Transverse colon (tissue), 4 donors: ENCODE measurements at regions not wholly inside any gene's neighbourhood (a gene's known extent, or its start where the extent isn't known, plus 50 kb on each side); places are given as distances from the start of the nearest gene placed in this dataset.

ENCODE experiments used
- DNase-seq: peaks from one replicate; pipeline ENCODE4 v3.0.0-alpha.2; 2019
- H3K27ac ChIP-seq, 4 donors: fragments of 200-600 bp; sonication (generic); 2 replicates each; pipeline ENCODE4 v1.5.1; 2016 to 2018; ENCODE audit warnings: inconsistent platforms in 4 of 4
- H3K27me3 ChIP-seq: fragments of 200-600 bp; sonication (generic); 2 replicates; pipeline ENCODE4 v1.5.1; 2017; ENCODE audit warnings: inconsistent platforms
- H3K36me3 ChIP-seq, 4 donors: fragments of 200-600 bp; sonication (generic); 2 replicates each; pipeline ENCODE4 v1.5.1; 2017 to 2019; ENCODE audit warnings: inconsistent platforms in 4 of 4
- H3K4me1 ChIP-seq, 4 donors: fragments of 200-600 bp; sonication (generic); 2 replicates each; pipeline ENCODE4 v1.5.1; 2017 to 2020; ENCODE audit warnings: inconsistent platforms in 4 of 4
- H3K4me3 ChIP-seq, 4 donors: fragments of 200-600 bp; sonication (generic); 1 replicate in 1 of 4; 2 replicates in 3 of 4; pipeline versions ENCODE4 v1.5.1 to v1.6.1; 2017 to 2019; ENCODE audit warnings: inconsistent platforms in 4 of 4
- H3K9me3 ChIP-seq, 2 donors: fragments of 200-600 bp; sonication (generic); 2 replicates each; pipeline ENCODE4 v1.5.1; 2017 to 2019; ENCODE audit warnings: inconsistent platforms in 2 of 2
- EP300 ChIP-seq: sonication (generic); formaldehyde crosslinking; IDR thresholded peaks from one replicate; pipeline ENCODE4 v1.6.1; 2017; ENCODE audit warnings: antibody characterized with exemption, low read depth
- POLR2A ChIP-seq: fragments of 450-650 bp; IDR thresholded peaks from one replicate; pipeline ENCODE4 v1.6.1; 2016; ENCODE audit warnings: antibody characterized with exemption, mild to moderate bottlenecking, moderate library complexity
- POLR2AphosphoS5 ChIP-seq, 3 donors: sonication (generic); formaldehyde crosslinking; IDR thresholded peaks; one replicate each; pipeline ENCODE4 v1.6.1; 2016; ENCODE audit warnings: antibody characterized with exemption in 3 of 3
- WGBS, 2 donors: methylation state at CpG; one replicate each; pipeline ENCODE4 v1.1.5; 2018; ENCODE audit warnings: low coverage in 1 of 2; 5-methylcytosine and 5-hydroxymethylcytosine counted together
- in situ Hi-C, 4 donors: fragments of 200-750 bp; cut with MboI; loops; one replicate each; pipeline versions ENCODE4 v1.15.0 to v1.15.1; 2017; ENCODE audit warnings: low sequenced_read_pairs in 3 of 4, low pct_ligation_motif_present in 1 of 4, low pct_unique_long_range_greater_than_20kb in 1 of 4
- intact Hi-C: fragments of 100-400 bp; cut with DNase I; formaldehyde crosslinking; loops from one replicate; pipeline ENCODE4 v1.15.1; 2023; ENCODE audit warnings: low total_unique reads
- TF ChIP-seq, protein P1 (sequence below), 5 experiments: fragments of 200-600 bp in 3 of 5; fragments of 450-650 bp in 2 of 5; sonication (generic) in 3 of 5; IDR thresholded peaks; 1 replicate in 2 of 5; 2 replicates in 3 of 5; pipeline ENCODE4 v1.5.1; 2016 to 2017; ENCODE audit warnings: antibody characterized with exemption in 5 of 5, inconsistent platforms in 3 of 5, mild to moderate bottlenecking in 2 of 5, moderate library complexity in 1 of 5

DNA sequence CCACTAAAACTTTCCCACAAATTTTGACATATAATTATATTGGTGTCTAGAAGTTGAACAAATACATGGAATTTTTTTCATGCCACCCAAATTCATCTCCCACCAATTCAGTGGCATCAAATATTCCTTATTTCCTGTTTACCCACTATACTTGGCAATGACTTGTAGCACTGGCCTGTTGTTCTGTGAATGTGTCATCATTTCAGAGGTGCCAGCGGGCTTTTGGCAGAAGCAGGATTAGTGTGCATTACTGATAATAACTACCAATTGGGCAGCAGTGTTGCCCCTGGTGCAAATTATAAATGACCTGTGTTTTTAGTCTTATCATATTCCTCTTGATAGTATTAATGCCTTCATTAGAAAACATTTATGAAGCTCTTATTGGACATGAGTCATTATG lies 121.3 kb downstream of the TFAP2B start:
- DNase-seq, result no peak
- in situ Hi-C loops (no loop called here), intact Hi-C loops (no loop called here)
- H3K27me3 ChIP-seq, result no peaks in the 10 kb centered on the region
- H3K27ac ChIP-seq, result no peak overlapping the region
- no peaks in the 10 kb centered on the region for H3K4me1 ChIP-seq
- WGBS, 2 donors, result 95 to 100% methylated on average over 1 of the region's 1 CpG
- no peaks in the 10 kb centered on the region for H3K36me3 ChIP-seq
- TF ChIP-seq POLR2AphosphoS5 (IDR thresholded peaks at IDR 0.05) (no peak), POLR2A (no peak), EP300 (no peak)
- TF ChIP-seq, protein P1, sequence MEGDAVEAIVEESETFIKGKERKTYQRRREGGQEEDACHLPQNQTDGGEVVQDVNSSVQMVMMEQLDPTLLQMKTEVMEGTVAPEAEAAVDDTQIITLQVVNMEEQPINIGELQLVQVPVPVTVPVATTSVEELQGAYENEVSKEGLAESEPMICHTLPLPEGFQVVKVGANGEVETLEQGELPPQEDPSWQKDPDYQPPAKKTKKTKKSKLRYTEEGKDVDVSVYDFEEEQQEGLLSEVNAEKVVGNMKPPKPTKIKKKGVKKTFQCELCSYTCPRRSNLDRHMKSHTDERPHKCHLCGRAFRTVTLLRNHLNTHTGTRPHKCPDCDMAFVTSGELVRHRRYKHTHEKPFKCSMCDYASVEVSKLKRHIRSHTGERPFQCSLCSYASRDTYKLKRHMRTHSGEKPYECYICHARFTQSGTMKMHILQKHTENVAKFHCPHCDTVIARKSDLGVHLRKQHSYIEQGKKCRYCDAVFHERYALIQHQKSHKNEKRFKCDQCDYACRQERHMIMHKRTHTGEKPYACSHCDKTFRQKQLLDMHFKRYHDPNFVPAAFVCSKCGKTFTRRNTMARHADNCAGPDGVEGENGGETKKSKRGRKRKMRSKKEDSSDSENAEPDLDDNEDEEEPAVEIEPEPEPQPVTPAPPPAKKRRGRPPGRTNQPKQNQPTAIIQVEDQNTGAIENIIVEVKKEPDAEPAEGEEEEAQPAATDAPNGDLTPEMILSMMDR (IDR thresholded peaks at IDR 0.05), result no peak
- no peaks in the 10 kb centered on the region for H3K9me3 ChIP-seq
- no peak overlapping the region for H3K4me3 ChIP-seq

DNA sequence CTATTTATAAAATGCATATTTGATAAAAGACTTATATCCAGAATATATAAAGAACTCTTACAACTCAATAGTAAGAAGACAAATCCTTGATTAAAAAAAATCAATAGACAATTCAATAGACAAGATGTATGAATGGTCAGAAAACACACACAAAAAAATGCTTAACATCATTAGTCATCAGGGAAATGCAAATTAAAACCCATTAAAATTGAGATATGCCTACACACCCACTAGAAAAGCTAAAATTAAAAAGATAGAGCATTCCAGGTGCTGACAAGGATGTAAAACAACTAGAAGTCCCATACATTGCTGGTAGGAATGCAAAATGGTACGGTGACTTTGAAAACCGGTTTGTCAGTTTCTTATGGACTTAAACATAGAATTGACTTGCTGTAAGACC lies 127.1 kb downstream of the TFAP2B start:
- Histone ChIP-seq H3K27me3 (no peaks in the 10 kb centered on the region), H3K36me3 (no peaks in the 10 kb centered on the region), H3K9me3 (no peaks in the 10 kb centered on the region), H3K4me1 (no peaks in the 10 kb centered on the region), H3K27ac (no peak overlapping the region), H3K4me3 (no peak overlapping the region)
- WGBS, 2 donors, result 89% methylated on average over 2 of the region's 2 CpGs
- in situ Hi-C loops, result no loop called here
- intact Hi-C loops, result no loop called here
- DNase-seq, result no peak
- TF ChIP-seq POLR2AphosphoS5 (IDR thresholded peaks at IDR 0.05) (no peak), EP300 (no peak), POLR2A (no peak)
- TF ChIP-seq, protein P1 (IDR thresholded peaks at IDR 0.05), result no peak

DNA sequence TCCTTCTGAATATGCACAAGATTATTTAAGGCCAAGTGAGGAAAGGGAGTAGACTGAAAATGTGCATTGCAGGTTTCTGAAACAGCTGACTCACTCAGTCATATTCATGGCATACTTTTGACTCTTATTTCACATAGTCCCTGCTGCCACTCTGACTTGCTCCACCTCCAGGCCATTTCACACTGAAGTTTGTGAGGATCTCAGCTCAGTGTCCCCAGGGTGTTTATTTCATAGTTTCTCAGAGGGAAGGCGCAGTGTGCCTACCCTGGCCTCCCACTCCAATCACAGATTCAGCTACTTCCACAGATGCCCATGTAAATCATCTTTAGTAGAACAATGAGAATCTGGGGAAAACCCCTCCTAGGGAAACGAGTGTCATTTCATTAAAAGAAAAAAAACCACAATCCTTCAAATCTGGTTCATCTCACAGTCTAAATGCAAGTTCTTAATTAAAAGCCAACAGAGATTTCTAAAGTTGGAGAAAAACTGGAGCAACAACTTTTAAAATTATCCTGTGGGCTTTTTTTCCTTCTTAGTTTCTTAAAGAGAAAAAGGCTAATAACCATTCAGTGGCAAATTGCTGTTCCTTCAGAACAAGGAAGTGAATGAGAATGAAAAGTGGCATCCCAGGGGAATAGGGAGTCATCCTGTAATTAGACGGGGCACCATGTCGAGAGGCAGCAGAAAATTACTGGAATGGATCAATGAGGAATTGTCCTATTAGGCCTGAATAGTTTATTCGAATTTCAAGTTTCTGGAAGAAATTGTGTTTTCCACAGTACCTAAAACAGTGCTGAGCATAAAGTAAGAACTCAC lies 133.6 kb downstream of the TFAP2B start:
- no peaks in the 10 kb centered on the region for H3K36me3 ChIP-seq
- in situ Hi-C loops (no loop called here), intact Hi-C loops (no loop called here)
- no peak overlapping the region for H3K4me3 ChIP-seq
- no peaks in the 10 kb centered on the region for H3K27me3 ChIP-seq
- TF ChIP-seq, protein P1 (IDR thresholded peaks at IDR 0.05), result no peak
- TF ChIP-seq EP300 (no peak), POLR2A (no peak), POLR2AphosphoS5 (IDR thresholded peaks at IDR 0.05) (no peak)
- 57 to 69% methylated on average over 5 of the region's 5 CpGs for whole genome bisulfite sequencing, 2 donors
- DNase-seq, result no peak
- H3K9me3 ChIP-seq, result no peaks in the 10 kb centered on the region
- H3K4me1 ChIP-seq, result no peaks in the 10 kb centered on the region
- no peak overlapping the region for H3K27ac ChIP-seq

DNA sequence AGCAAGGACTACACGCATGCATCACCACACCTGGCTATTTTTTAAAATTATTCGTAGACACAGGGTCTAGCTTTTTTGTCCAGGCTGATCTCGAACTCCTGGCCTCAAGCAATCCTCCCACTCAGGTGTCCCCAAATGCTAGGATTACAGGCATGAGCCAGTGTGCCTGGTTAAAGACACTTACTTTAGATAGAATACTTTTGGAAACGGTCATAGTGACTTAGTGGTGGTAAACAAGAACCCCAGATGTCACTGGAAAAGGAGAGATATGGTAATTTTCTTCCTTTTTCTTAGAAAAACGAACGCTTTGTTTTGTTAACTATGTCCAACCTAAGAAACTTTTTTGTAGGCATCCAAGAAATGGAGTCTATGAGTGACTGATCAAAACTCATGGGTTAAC lies 137.3 kb downstream of the TFAP2B start:
- H3K9me3 ChIP-seq, result no peaks in the 10 kb centered on the region
- WGBS, 2 donors, result 71 to 82% methylated on average over 5 to 6 of the region's 6 CpGs
- no peak overlapping the region for H3K27ac ChIP-seq
- no peak overlapping the region for H3K4me3 ChIP-seq
- no peaks in the 10 kb centered on the region for H3K27me3 ChIP-seq
- DNase-seq, result no peak
- TF ChIP-seq, protein P1 (IDR thresholded peaks at IDR 0.05), result no peak
- TF ChIP-seq POLR2A, result no peak
- TF ChIP-seq EP300, result no peak
- in situ Hi-C loops, result no loop called here
- H3K36me3 ChIP-seq, result no peaks in the 10 kb centered on the region
- no peaks in the 10 kb centered on the region for H3K4me1 ChIP-seq
- intact Hi-C loops, result no loop called here
